ENCODE measurements at regions not wholly inside any gene's neighbourhood (a gene's known extent, or its start where the extent isn't known, plus 50 kb on each side); places are given as distances from the start of the nearest gene placed in this dataset.

DNA sequence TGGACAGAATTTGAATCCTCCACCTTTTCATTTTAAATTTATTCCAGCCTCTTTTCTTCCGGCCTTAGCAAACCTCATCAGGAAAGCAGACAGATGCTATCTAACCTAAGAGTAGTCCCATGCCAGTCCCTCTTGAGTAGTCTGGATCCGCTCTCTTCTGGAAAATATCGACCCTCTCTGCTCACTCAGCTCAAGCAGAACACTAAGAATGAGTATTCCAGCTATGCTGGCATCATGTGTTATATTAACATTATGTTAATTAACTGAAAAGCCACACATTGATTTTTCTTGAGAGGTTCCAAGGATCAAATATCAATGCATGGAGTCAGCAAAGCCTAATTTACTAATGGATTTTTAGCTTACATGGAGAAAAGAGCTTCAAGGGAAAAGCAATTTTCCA is 161.4 kb downstream of the ID4 start:
- Mint-ChIP-seq H3K4me1 (peaks cover 4% of the 10 kb centered on the region), H3K27me3 (ENCODE audit: insufficient read depth, low read depth) (no peaks in the 10 kb centered on the region), H3K36me3 (no peaks in the 10 kb centered on the region), H3K9me3 (peaks cover 5% of the 10 kb centered on the region), H3K27ac (no peak overlapping the region), H3K4me3 (no peak overlapping the region)
- Histone ChIP-seq H3K4me2 (no peak overlapping the region), H3K79me2 (ENCODE audit: low read depth) (no peaks in the 10 kb centered on the region), H2AFZ (replicated peaks) (no peak overlapping the region), H3K9ac (no peak overlapping the region), H3K27me3 (no peaks in the 10 kb centered on the region), H3K4me1 (peaks cover 12% of the 10 kb centered on the region), H3K4me3 (no peak overlapping the region), H3K27ac (no peak overlapping the region), H3F3A (ENCODE audit: low read depth) (peaks cover 6% of the 10 kb centered on the region), H4K20me1 (ENCODE audit: low read depth) (no peaks in the 10 kb centered on the region), H3K36me3 (no peaks in the 10 kb centered on the region), H3K9me3 (ENCODE audit: low read depth) (no peaks in the 10 kb centered on the region)
- DNase-seq (ENCODE audit: low spot score) = no peak
- TF ChIP-seq EZH2 (IDR thresholded peaks at IDR 0.05) = no peak

DNA sequence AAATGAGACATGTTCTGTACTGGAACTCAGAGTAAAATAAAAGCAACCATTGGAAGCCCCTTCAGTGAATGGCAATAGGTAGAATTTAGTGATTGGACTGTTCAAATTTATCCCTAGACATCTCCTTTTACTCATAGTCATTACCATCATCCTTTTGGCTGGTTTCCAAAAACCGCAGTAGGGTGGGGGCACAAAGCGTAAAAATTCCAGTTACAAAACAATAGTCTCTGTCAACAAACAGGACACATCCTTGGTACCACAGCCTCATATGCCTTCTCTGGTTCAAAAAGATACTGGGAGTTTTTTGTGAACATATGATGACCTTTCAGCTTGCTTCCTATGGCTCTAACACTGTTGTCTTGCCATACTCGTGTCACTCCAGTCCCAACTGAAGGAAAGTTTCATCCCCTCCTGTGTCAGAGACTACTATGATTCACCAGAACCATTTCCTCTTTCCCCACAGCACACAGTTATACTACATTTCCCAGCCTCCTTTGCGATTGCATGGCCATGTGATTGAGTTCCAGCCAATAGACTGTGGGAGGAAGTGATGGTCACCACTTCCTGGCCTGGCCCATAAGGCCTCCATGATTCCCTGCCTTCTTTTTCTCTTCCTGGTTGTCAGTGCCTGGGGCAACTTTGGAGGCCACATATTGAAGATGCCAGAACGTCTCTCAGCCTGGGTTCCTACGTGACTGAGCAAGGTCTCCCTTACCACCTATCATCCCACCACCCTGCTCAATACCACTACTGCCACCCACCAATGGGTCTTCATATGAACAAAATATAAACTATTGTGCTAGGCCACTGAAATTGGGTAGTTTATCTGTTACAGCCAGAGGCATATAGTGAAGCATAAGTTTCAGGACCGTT is 162.4 kb downstream of the ID4 start:
- TF ChIP-seq EZH2 (IDR thresholded peaks at IDR 0.05) (no peak), CTCF (IDR thresholded peaks at IDR 0.05) (no peak), EZH2phosphoT487 (IDR thresholded peaks at IDR 0.05) (no peak)
- Mint-ChIP-seq H3K27ac (no peak overlapping the region), H3K27me3 (ENCODE audit: insufficient read depth, low read depth) (no peaks in the 10 kb centered on the region), H3K4me1 (peaks cover 4% of the 10 kb centered on the region), H3K36me3 (no peaks in the 10 kb centered on the region), H3K9me3 (peaks cover 5% of the 10 kb centered on the region), H3K4me3 (no peak overlapping the region)
- H3K4me1 ChIP-seq = peaks cover 12% of the 10 kb centered on the region
- no peak overlapping the region for H3K27ac ChIP-seq
- H3K4me2 ChIP-seq = no peak overlapping the region
- H3K9me3 ChIP-seq (ENCODE audit: low read depth) = no peaks in the 10 kb centered on the region
- H4K20me1 ChIP-seq (ENCODE audit: low read depth) = no peaks in the 10 kb centered on the region
- peaks cover 6% of the 10 kb centered on the region for H3F3A ChIP-seq (ENCODE audit: low read depth)
- DNase-seq (ENCODE audit: low spot score) = no peak
- no peaks in the 10 kb centered on the region for H3K36me3 ChIP-seq
- no peak overlapping the region for H2AFZ ChIP-seq (replicated peaks)
- H3K27me3 ChIP-seq = no peaks in the 10 kb centered on the region
- H3K9ac ChIP-seq = no peak overlapping the region
- H3K79me2 ChIP-seq (ENCODE audit: low read depth) = no peaks in the 10 kb centered on the region
- no peak overlapping the region for H3K4me3 ChIP-seq

- no peak overlapping the region for H3K4me2 ChIP-seq
- H3K27ac ChIP-seq = no peak overlapping the region
- H3K27me3 ChIP-seq = no peaks in the 10 kb centered on the region
- no peak overlapping the region for H3K9ac ChIP-seq
- H3K36me3 ChIP-seq = no peaks in the 10 kb centered on the region
- H3K4me1 ChIP-seq = peaks cover 2% of the 10 kb centered on the region
- Mint-ChIP-seq H3K36me3 (no peaks in the 10 kb centered on the region), H3K4me1 (no peaks in the 10 kb centered on the region), H3K9me3 (peaks cover 5% of the 10 kb centered on the region), H3K4me3 (no peak overlapping the region), H3K27me3 (ENCODE audit: insufficient read depth, low read depth) (peaks cover 2% of the 10 kb centered on the region), H3K27ac (no peak overlapping the region)
- TF ChIP-seq EZH2 (IDR thresholded peaks at IDR 0.05) (no peak), EZH2phosphoT487 (IDR thresholded peaks at IDR 0.05) (no peak), CTCF (IDR thresholded peaks at IDR 0.05) (no peak)
- H4K20me1 ChIP-seq (ENCODE audit: low read depth) = no peaks in the 10 kb centered on the region
- H2AFZ ChIP-seq (replicated peaks) = no peak overlapping the region
- H3F3A ChIP-seq (ENCODE audit: low read depth) = no peaks in the 10 kb centered on the region
- H3K79me2 ChIP-seq (ENCODE audit: low read depth) = no peaks in the 10 kb centered on the region
- no peak overlapping the region for H3K4me3 ChIP-seq
- no peaks in the 10 kb centered on the region for H3K9me3 ChIP-seq (ENCODE audit: low read depth)
- DNase-seq (ENCODE audit: low spot score) = no peak
Measured at GRCh38 chr6:20001286-20001685, 164.1 kb downstream of the ID4 start.

- H3K9me3 ChIP-seq (ENCODE audit: low read depth) = no peaks in the 10 kb centered on the region
- H3K36me3 ChIP-seq = no peaks in the 10 kb centered on the region
- no peak overlapping the region for H3K9ac ChIP-seq
- no peaks in the 10 kb centered on the region for H3K36me3 Mint-ChIP-seq
- no peak overlapping the region for H3K27ac ChIP-seq
- H3K4me3 ChIP-seq = no peak overlapping the region
- H3K27me3 ChIP-seq = no peaks in the 10 kb centered on the region
- H3K27me3 Mint-ChIP-seq (ENCODE audit: insufficient read depth, low read depth) = peaks cover 2% of the 10 kb centered on the region
- H3K4me1 Mint-ChIP-seq = peaks cover 14% of the 10 kb centered on the region
- H3K9me3 Mint-ChIP-seq = no peaks in the 10 kb centered on the region
- no peaks in the 10 kb centered on the region for H3K4me1 ChIP-seq
- no peaks in the 10 kb centered on the region for H3F3A ChIP-seq (ENCODE audit: low read depth)
- no peak for DNase-seq (ENCODE audit: low spot score)
- TF ChIP-seq EZH2 (IDR thresholded peaks at IDR 0.05) = no peak
- no peak for TF ChIP-seq CTCF (IDR thresholded peaks at IDR 0.05)
- TF ChIP-seq EZH2phosphoT487 (IDR thresholded peaks at IDR 0.05) = no peak
- H3K4me2 ChIP-seq = no peak overlapping the region
- no peaks in the 10 kb centered on the region for H4K20me1 ChIP-seq (ENCODE audit: low read depth)
- no peak overlapping the region for H3K27ac Mint-ChIP-seq
- no peak overlapping the region for H2AFZ ChIP-seq (replicated peaks)
- H3K79me2 ChIP-seq (ENCODE audit: low read depth) = no peaks in the 10 kb centered on the region
- no peak overlapping the region for H3K4me3 Mint-ChIP-seq
Measured at GRCh38 chr6:20006037-20006436, 168.9 kb downstream of the ID4 start.
